Breast epithelium (tissue), 4 donors: ENCODE measurements at regions not wholly inside any gene's neighbourhood (a gene's known extent, or its start where the extent isn't known, plus 50 kb on each side); places are given as distances from the start of the nearest gene placed in this dataset.
A peak's percentile ranks its signal among the peaks of the same experiment; 100 is the strongest.

ENCODE experiments used
- DNase-seq, 2 donors: peaks; one replicate each; pipeline ENCODE4 v3.0.0-alpha.2; 2019; ENCODE audit warnings: low spot score in 2 of 2
- H3K27ac ChIP-seq, 2 donors: fragments of 200-600 bp; sonication (generic) in 1 of 2; one replicate each; pipeline ENCODE4 v1.5.1; 2016 to 2019; ENCODE audit warnings: mild to moderate bottlenecking in 1 of 2
- H3K27me3 ChIP-seq, 2 donors: fragments of 200-600 bp; sonication (generic) in 1 of 2; one replicate each; pipeline versions ENCODE4 v1.5.1 to v1.6.0; 2017 to 2019; ENCODE audit warnings: control low read depth in 1 of 2, mild to moderate bottlenecking in 1 of 2
- H3K36me3 ChIP-seq: fragments of 200-600 bp; one replicate; pipeline ENCODE4 v1.5.1; 2019
- H3K4me1 ChIP-seq, 2 donors: fragments of 200-600 bp; sonication (generic); one replicate each; pipeline ENCODE4 v1.5.1; 2016 to 2019; ENCODE audit warnings: control low read depth in 1 of 2
- H3K4me3 ChIP-seq, 3 donors: fragments of 200-600 bp; sonication (generic); 1 replicate in 2 of 3; 2 replicates in 1 of 3; pipeline ENCODE4 v1.5.1; 2016 to 2019; ENCODE audit warnings: mild to moderate bottlenecking in 3 of 3, moderate library complexity in 2 of 3
- H3K9me3 ChIP-seq, 2 donors: fragments of 200-600 bp; sonication (generic) in 1 of 2; one replicate each; pipeline ENCODE4 v1.5.1; 2016 to 2019; ENCODE audit warnings: control low read depth in 1 of 2
- CTCF ChIP-seq, 3 donors: fragments of 450-650 bp; IDR thresholded peaks; one replicate each; pipeline ENCODE4 v1.5.1; 2016 to 2017; ENCODE audit warnings: antibody characterized with exemption in 3 of 3, mild to moderate bottlenecking in 3 of 3, moderate library complexity in 3 of 3
- POLR2A ChIP-seq: fragments of 450-650 bp; IDR thresholded peaks from one replicate; pipeline ENCODE4 v1.6.1; 2016; ENCODE audit warnings: antibody characterized with exemption, mild to moderate bottlenecking, moderate library complexity
- POLR2AphosphoS5 ChIP-seq, 3 donors: sonication (generic); formaldehyde crosslinking; IDR thresholded peaks; one replicate each; pipeline ENCODE4 v1.6.1; 2017; ENCODE audit warnings: antibody characterized with exemption in 3 of 3
- intact Hi-C: fragments of 100-400 bp; cut with DNase I; formaldehyde crosslinking; loops from one replicate; pipeline ENCODE4 v1.15.1; 2023; ENCODE audit warnings: low total_unique reads

GRCh38 chr15:62382046-62382445 lies 217.0 kb upstream of the C2CD4B start:
- no peaks in the 10 kb centered on the region for H3K27me3 ChIP-seq
- no peak for DNase-seq
- H3K9me3 ChIP-seq: no peaks in the 10 kb centered on the region
- H3K4me3 ChIP-seq: no peak overlapping the region
- H3K27ac ChIP-seq: no peak overlapping the region
- H3K4me1 ChIP-seq: no peaks in the 10 kb centered on the region
- intact Hi-C loops: no loop called here
- TF ChIP-seq POLR2A (no peak), POLR2AphosphoS5 (IDR thresholded peaks at IDR 0.05) (no peak), CTCF (IDR thresholded peaks at IDR 0.05) (no peak)
- H3K36me3 ChIP-seq: no peaks in the 10 kb centered on the region

DNA sequence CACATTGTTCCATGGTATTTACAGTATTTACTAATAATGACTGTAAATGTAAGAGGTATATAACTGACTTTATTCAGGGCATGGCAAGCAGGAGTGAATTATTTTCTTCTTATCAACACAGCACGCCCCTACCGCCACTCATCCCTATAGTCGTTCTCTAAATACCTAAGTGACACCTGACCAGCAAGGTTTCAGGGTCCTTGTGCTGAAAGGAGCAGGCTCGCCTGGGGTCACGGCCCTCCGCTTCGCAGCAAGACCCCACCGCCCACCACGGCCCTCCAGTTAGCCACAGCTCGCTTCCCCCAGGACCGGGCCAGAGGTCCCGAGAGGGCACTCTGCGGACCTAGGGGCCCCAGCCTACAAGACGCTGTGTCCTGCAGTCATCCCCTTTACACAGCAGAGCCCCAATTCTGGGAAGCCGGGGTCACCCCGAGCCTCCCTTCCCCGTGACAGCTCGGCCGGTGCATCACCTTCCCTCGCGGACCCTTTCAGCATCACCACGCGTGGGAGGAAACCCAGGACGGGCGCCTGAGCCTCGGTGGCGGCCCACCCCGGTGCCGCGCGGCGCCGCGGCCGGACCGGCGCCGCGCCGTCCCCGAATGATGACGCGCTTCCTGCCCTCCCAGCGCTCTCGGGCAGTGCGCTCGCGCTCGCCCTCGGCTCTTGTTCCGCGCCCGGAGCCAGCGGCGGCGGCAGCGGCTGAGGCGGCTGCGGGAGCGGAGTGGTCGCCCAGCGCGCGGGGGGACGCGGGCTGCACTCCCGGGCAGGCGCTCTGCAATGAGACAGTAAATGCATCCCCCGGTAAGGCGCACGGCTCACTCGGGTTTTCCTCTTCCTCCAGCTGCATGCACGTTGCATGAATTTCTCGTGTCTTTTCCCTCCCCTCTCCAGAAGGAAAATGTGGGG lies 225.1 kb upstream of the C2CD4B start, which contains the start of gene TLN2:
TSS of gene TLN2 (plus strand) at position 666 of the 906 bp plus-strand sequence.
- no peaks in the 10 kb centered on the region for H3K36me3 ChIP-seq
- no peak for TF ChIP-seq POLR2A
- TF ChIP-seq POLR2AphosphoS5 (IDR thresholded peaks at IDR 0.05): peak; percentile 58 to 86 (median 72)
- TF ChIP-seq CTCF (IDR thresholded peaks at IDR 0.05): no peak
- H3K27me3 ChIP-seq: no peaks in the 10 kb centered on the region
- no peaks in the 10 kb centered on the region for H3K9me3 ChIP-seq
- peak; percentile 21 to 53 for DNase-seq
- intact Hi-C loops: no loop called here
- H3K27ac ChIP-seq: peak within 1 kb of the TSS; percentile 82 to 86
- H3K4me1 ChIP-seq: no peaks in the 10 kb centered on the region
- H3K4me3 ChIP-seq: peak within 1 kb of the TSS; percentile 67 to 85 (median 84)

DNA sequence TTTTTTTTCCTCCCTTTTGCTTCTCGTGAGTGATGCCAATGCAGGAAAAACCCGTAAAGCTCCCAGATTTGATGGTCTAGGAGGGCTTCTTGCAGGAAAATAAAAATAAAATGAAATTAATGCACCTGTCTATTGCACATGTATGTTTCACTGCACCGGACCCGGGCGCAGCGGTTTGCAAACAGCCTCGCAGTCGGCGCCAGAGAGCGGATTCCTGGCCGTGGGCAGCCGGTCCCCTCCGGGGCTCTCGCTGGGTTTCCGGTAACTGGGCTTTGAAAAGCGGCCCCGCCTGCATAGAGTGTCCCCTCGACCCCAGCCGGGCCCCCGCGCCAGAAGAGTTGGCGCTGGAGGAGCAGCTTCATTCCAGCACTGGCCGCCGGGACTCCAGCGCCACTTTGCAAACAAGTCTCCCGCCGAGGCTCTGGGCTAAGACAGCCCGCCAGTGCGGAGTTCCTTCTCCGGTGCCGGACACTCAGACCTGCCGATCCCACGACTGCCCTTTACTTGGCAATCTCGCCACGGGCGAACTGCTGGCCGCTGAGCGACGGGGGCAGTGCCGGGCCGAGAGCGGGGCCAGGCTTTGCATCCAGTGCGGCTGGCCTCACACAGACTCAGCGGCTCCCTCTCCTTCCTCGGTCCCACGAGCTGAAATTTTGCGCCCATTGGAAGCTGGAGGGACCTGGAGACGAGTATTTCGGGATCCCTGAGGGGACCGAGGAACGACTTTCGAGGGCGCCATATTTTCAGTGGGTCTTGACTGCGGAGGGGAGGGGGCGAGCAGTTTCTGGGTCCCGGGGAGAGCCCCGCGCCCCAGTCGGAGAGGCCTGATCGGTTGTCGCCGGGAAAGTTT lies 225.9 kb upstream of the C2CD4B start:
- Histone ChIP-seq H3K27me3 (no peaks in the 10 kb centered on the region), H3K4me1 (no peaks in the 10 kb centered on the region), H3K9me3 (no peaks in the 10 kb centered on the region), H3K36me3 (no peaks in the 10 kb centered on the region), H3K27ac (peak overlapping the region; percentile 75 to 85), H3K4me3 (peak overlapping the region; percentile 67 to 85 (median 84))
- DNase-seq: no peak
- no peak for TF ChIP-seq POLR2A
- peak in 1 of 3 donors; percentile 14 for TF ChIP-seq POLR2AphosphoS5 (IDR thresholded peaks at IDR 0.05)
- intact Hi-C loops: no loop called here

GRCh38 chr15:62391641-62392262 lies 226.7 kb upstream of the C2CD4B start:
- peak in 2 of 3 donors; percentile 25 to 35 for TF ChIP-seq CTCF (IDR thresholded peaks at IDR 0.05)
- TF ChIP-seq POLR2A: no peak
- TF ChIP-seq POLR2AphosphoS5 (IDR thresholded peaks at IDR 0.05): peak in 1 of 3 donors; percentile 20

GRCh38 chr15:62392376-62392775 lies 227.3 kb upstream of the C2CD4B start:
- Histone ChIP-seq H3K27ac (peak overlapping the region; percentile 75 to 85), H3K4me3 (peak overlapping the region; percentile 67 to 85 (median 84)), H3K36me3 (no peaks in the 10 kb centered on the region), H3K4me1 (no peaks in the 10 kb centered on the region), H3K27me3 (no peaks in the 10 kb centered on the region), H3K9me3 (no peaks in the 10 kb centered on the region)
- TF ChIP-seq POLR2AphosphoS5 (IDR thresholded peaks at IDR 0.05) (no peak), CTCF (IDR thresholded peaks at IDR 0.05) (no peak), POLR2A (no peak)
- DNase-seq: no peak
- intact Hi-C loops: no loop called here

More at GRCh38 chr15:62391641-62392262, 226.7 kb upstream of the C2CD4B start:
- intact Hi-C loops: no loop called here
- Histone ChIP-seq H3K9me3 (no peaks in the 10 kb centered on the region), H3K27ac (peak overlapping the region; percentile 75 to 85), H3K4me3 (peak overlapping the region; percentile 67 to 85 (median 84)), H3K27me3 (no peaks in the 10 kb centered on the region), H3K4me1 (no peaks in the 10 kb centered on the region), H3K36me3 (no peaks in the 10 kb centered on the region)
- DNase-seq: peak; percentile 24 to 59
